SK-N-SH (cell line): ENCODE measurements at regions not wholly inside any gene's neighbourhood (a gene's known extent, or its start where the extent isn't known, plus 50 kb on each side); places are given as distances from the start of the nearest gene placed in this dataset.

Source experiments
- CTCF ChIP-seq: fragments of 200-600 bp; sonication (generic); IDR thresholded peaks from 2 replicates; pipeline ENCODE4 v1.6.1; 2017; ENCODE audit warnings: antibody characterized with exemption, mild to moderate bottlenecking, moderate library complexity
- ELF1 ChIP-seq: IDR thresholded peaks from 2 replicates; pipeline ENCODE4 v1.4.0; 2012
- MEF2A ChIP-seq: IDR thresholded peaks from 2 replicates; pipeline ENCODE4 v1.4.0; 2012; ENCODE audit warnings: low read depth, borderline replicate concordance
- RAD21 ChIP-seq: IDR thresholded peaks from 2 replicates; pipeline ENCODE4 v1.6.1; 2012; ENCODE audit warnings: mild to moderate bottlenecking, low read length
- SMC3 ChIP-seq: IDR thresholded peaks from 2 replicates; pipeline ENCODE4 v1.6.1; 2012; ENCODE audit warnings: low read depth, low read length, improper control_type of control experiment
- TAF1 ChIP-seq: IDR thresholded peaks from 2 replicates; pipeline ENCODE4 v1.6.1; 2012; ENCODE audit warnings: low read depth, mild to moderate bottlenecking, low read length, moderate library complexity, borderline replicate concordance
- USF2 ChIP-seq: fragments of 150-350 bp; IDR thresholded peaks from 2 replicates; pipeline ENCODE4 v1.6.1; 2017; ENCODE audit warnings: antibody characterized with exemption, low read length, low read depth, borderline replicate concordance

- TF ChIP-seq CTCF (no peak), USF2 (no peak), SMC3 (no peak), MEF2A (no peak), ELF1 (no peak), TAF1 (no peak), RAD21 (no peak)
Measured at GRCh38 chr10:9043466-9043865, 989.0 kb downstream of the GATA3 start.
